GM19099 (cell line): ENCODE measurements at regions not wholly inside any gene's neighbourhood (a gene's known extent, or its start where the extent isn't known, plus 50 kb on each side); places are given as distances from the start of the nearest gene placed in this dataset.

Source experiments
- POLR2A ChIP-seq: IDR thresholded peaks from 3 replicates; pipeline ENCODE4 v1.6.1; 2011; ENCODE audit warnings: low read depth; ENCODE audit not compliant: insufficient read length; ENCODE audit errors: extremely low read depth

DNA sequence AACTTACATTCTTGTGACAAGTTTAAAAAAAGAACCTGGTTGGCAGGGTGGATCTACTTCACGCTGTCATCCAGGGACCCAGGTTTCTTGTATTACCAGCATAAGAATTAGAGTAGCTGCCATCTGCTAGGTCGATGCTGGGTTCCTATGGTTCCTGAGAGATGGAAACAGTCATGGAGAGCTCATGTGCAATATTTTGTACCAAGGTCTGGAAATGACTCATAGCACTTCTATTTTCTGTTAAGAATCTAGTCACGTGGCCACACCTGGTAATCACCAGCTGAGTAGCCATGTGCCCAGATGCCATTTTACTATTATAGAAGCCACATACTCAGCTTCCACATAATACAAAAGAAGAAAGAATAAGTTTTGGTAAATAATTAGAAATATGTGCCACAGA, 171.3 kb downstream of the CD83 start:
- no peak for TF ChIP-seq POLR2A

DNA sequence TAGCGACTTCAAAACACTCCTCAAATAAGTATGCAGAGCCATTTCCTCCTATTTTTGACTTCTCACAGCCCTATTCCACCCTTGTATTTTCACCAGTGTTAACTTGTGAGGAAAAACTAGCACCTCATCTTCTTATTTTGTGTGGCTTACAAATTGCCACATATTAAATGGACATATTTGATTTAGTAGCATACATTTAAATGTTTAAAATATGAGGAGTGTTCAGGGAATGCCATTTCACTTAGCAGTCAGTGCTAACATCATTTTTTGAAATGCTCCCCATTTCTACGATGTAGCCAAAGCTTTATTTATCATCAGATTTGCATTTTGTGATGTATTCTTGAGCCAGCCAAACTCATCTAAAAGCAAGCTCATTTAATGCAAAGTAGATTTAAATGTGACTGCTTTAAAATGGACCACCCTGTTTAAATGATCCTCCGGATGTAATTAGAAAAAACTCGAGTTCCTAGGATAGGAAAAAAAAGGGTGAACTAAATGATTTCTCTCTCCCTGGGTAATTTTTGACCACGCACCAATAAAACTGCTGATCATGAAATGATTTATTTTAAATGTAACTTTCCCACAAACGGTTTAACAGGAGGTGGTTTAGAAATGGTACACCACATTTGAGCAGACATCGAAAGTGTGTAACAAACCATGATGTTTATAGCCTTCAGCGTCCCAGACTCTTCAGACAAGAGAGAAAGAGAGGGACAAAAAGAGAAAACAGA, 172.6 kb downstream of the CD83 start:
- TF ChIP-seq POLR2A, result no peak

GRCh38 chr6:14290772-14291330, 173.3 kb downstream of the CD83 start:
- TF ChIP-seq POLR2A, result no peak

GRCh38 chr6:14291331-14291730, 173.8 kb downstream of the CD83 start:
- TF ChIP-seq POLR2A, result no peak

DNA sequence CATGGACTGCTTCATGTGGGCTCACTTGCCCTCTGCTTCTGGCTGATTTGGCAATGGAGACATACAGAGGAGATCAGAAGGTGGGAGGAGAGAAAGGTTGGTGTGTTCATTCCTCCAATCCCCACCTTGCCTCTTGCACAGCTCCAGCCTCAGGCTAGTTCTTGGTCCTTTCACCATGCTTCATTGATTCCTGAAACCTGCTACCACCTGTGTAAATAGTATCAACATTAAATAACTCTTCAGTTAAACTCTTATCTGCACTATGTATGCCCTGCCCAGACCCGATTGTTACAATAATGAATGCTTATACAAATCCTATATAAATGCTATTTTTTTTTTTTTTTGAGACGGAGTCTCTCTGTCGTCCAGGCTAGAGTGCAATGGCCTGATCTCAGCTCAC, 174.5 kb downstream of the CD83 start:
- no peak for TF ChIP-seq POLR2A

GRCh38 chr6:14294270-14294951, 176.8 kb downstream of the CD83 start:
- no peak for TF ChIP-seq POLR2A

DNA sequence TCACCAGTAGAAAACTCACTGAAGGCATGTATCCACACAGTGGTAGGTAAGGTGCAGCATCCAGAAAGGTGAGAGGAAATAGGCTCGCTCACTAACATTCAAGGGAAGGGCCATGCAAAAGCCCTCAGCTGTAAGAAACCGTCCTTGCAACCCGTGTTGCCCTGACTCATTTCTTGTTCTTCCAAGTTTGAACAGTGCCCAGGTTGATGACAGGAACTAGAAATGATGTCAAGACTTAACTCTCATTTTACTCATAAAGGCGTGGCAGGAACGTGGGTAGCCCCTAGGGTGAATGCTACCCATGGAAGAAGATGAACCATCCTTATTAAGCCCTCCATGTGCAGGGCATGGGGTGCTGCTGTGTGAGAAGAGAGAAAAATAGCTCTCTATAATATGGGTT, 187.6 kb downstream of the CD83 start:
- TF ChIP-seq POLR2A, result no peak

GRCh38 chr6:14305624-14306023, 188.1 kb downstream of the CD83 start:
- TF ChIP-seq POLR2A, result no peak

GRCh38 chr6:14306151-14306906, 188.8 kb downstream of the CD83 start:
- no peak for TF ChIP-seq POLR2A

GRCh38 chr6:14309516-14309915, 191.9 kb downstream of the CD83 start:
- no peak for TF ChIP-seq POLR2A

- TF ChIP-seq POLR2A, result no peak
Measured at GRCh38 chr6:14309951-14310445, 192.4 kb downstream of the CD83 start.

DNA sequence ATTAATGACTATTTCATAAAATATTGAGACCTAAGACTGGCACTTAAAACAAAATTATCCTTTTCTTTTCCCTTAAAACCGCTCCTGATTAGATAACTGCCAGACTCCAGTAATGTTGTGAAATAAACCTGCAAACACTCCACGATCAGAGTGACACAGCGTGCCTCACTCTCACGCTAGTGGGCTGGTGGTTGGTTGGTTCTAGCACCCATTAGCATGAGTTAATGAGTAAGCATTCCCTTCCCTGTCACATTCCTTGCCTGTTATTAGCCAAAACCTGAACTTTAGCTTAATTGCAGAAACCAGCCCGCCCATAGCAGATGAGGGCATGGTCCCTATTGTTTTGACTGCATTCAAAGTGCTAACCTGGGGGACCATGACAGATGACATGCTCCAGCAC, 193.4 kb downstream of the CD83 start:
- no peak for TF ChIP-seq POLR2A

GRCh38 chr6:14312587-14312986, 195.0 kb downstream of the CD83 start:
- TF ChIP-seq POLR2A, result no peak

GRCh38 chr6:14313248-14313647, 195.7 kb downstream of the CD83 start:
- TF ChIP-seq POLR2A, result no peak

DNA sequence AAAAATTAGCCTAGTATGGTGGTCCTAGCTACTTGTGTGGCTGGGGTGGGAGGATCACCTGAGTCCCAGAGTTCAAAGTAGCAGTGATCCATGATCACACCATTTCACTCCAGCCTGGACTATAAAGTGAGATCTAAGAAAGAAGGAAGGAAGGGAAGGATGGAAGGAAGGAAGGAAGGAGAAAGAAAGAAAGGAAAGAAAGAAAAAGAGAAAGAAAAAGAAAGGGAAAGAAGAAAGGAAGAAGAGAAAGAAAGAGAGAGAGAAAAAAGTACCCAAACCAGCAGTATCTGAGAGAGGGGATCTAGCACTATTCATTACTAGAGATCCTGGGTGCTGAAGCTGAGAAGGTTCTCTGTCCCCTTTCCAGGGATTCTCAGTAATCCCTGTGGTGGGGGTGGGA, 197.8 kb downstream of the CD83 start:
- no peak for TF ChIP-seq POLR2A
